Left forelimb (tissue), 1 donor: ENCODE measurements at regions not wholly inside any gene's neighbourhood (a gene's known extent, or its start where the extent isn't known, plus 50 kb on each side); places are given as distances from the start of the nearest gene placed in this dataset.
"Not testable (repeated sequence)": the region's sequence is repeated elsewhere in the genome, so short reads cannot be mapped to it uniquely, and the experiment has no call there.

Source experiments
- DNase-seq: peaks from one replicate; pipeline ENCODE4 v3.0.0-alpha.2; 2018; ENCODE audit warnings: low spot score

- no peak for DNase-seq
Observed at GRCh38 chr1:238364214-238364892, 473.6 kb upstream of the ZP4 start.

- DNase-seq, result no peak
Observed at GRCh38 chr1:238360474-238360873, 469.8 kb upstream of the ZP4 start.

DNA sequence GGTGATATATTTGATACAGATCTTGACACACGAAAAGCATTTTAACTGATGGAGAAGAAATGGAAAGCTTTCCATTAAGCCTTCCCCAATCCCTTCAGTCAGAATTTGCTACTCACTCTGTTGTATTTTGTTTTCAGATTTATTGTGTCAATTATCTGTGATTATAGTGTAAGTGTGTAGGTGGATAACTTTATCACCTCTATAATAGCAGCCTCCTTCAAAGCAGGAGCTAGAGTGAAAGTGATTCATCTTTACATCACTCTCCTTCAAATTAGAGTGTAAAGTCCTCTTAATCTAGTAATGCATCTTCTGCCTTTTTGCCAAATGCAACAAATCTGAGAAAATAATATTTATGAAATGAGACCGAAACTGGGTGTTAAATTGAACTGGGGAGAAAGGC lies 459.7 kb upstream of the ZP4 start:
- DNase-seq, result no peak

DNA sequence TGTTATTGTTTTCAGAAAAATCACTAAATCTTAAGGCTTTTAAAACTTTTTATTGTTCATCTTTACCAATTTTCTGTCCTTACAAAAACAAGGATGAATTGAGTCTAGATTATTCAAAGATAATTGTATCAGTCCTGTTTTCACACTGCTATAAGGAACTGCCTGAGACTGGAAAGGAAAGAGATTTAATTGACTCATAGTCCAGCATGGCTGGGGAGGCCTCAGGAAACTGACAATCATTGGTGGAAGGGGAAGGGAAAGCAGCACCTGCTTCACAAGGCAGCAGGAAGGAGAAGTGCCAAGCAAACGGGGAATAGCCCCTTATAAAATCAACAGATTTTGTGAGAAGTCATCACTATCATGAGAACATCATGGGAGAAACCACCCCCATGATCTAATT lies 455.6 kb upstream of the ZP4 start:
- no peak for DNase-seq

- DNase-seq, result no peak
Observed at GRCh38 chr1:238345837-238346236, 455.1 kb upstream of the ZP4 start.

GRCh38 chr1:238343852-238344251 lies 453.1 kb upstream of the ZP4 start:
- DNase-seq, result no peak

GRCh38 chr1:238341395-238341794 lies 450.7 kb upstream of the ZP4 start:
- DNase-seq, result no peak

- DNase-seq, result no peak
Observed at GRCh38 chr1:238340989-238341388, 450.3 kb upstream of the ZP4 start.

DNA sequence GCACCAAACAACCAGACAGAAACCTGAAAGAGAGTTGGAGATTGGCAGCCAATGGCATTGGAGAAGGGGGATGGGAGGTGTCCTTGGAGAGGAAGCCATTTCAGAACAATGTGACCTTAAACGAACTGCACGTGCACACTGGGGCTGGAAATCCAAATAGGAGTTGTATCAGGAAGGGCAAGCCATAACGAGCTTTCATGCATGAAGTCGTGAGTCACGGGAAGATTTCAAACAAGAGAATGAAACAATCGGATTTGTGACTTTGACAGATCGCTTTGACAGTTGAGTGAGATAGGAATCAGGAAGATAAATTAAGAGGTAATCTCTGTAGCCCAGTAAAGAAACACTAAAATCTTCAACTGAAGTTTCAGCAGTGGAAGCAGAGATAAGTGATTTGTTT lies 445.8 kb upstream of the ZP4 start:
- no peak for DNase-seq

DNA sequence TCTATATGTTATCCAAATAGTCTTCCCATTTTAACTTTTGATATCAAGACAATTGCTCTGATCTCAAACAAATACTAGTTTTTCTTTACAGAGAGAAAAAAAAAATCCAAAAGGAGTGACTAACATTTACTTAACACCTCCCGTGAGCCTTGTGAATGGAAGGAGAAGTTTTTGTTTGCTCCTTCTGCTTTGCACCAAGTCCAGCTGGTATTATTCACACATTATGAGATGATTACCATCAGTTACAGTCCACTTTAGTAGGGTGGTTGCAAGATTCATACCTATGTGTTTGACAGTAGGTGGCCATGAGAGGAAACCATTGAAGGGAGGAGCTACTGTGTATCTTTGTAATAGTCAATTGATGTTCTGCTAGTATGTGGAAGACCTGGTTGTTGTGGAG lies 443.4 kb upstream of the ZP4 start:
- no peak for DNase-seq

- no peak for DNase-seq
Observed at GRCh38 chr1:238331557-238331956, 440.8 kb upstream of the ZP4 start.

GRCh38 chr1:238329671-238330070 lies 438.9 kb upstream of the ZP4 start:
- DNase-seq, result no peak

DNA sequence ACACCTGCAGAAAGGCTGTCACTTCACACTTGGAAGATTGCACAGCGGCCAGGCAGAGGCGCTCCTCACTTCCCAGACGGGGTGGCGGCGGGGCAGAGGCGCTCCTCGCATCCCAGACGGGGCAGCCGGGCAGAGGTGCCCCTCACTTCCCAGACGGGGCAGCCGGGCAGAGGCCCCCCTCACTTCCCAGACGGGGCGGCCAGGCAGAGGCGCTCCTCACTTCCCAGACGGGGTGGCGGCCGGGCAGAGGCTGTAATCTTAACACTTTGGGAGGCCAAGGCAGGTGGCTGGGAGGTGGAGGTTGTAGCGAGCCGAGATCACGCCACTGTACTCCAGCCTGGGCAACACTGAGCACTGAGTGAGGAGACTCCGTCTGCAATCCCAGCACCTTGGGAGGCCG lies 436.3 kb upstream of the ZP4 start:
- DNase-seq, result not testable (repeated sequence)

DNA sequence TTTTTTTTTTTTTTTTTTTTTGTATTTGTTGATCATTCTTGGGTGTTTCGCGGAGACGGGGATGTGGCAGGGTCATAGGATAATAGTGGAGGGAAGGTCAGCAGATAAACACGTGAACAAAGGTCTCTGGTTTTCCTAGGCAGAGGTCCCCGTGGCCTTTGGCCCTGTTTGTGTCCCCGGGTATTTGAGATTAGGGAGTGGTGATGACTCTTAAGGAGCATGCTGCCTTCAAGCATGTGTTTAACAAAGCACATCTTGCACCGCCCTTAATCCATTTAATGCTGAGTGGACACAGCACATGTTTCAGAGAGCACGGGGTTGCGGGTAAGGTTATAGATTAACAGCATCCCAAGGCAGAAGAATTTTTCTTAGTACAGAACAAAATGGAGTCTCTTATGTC lies 435.8 kb upstream of the ZP4 start:
- not testable (repeated sequence) for DNase-seq

- no peak for DNase-seq
Observed at GRCh38 chr1:238324211-238324864, 433.6 kb upstream of the ZP4 start.

- no peak for DNase-seq
Observed at GRCh38 chr1:238323490-238323889, 432.8 kb upstream of the ZP4 start.

- no peak for DNase-seq
Observed at GRCh38 chr1:238319957-238320356, 429.2 kb upstream of the ZP4 start.

- no peak for DNase-seq
Observed at GRCh38 chr1:238318294-238319110, 427.8 kb upstream of the ZP4 start.

- DNase-seq, result no peak
Observed at GRCh38 chr1:238312969-238313368, 422.2 kb upstream of the ZP4 start.

GRCh38 chr1:238306411-238306810 lies 415.7 kb upstream of the ZP4 start:
- no peak for DNase-seq

- no peak for DNase-seq
Observed at GRCh38 chr1:238302646-238303045, 411.9 kb upstream of the ZP4 start.

- DNase-seq, result no peak
Observed at GRCh38 chr1:238296371-238296770, 405.6 kb upstream of the ZP4 start.

DNA sequence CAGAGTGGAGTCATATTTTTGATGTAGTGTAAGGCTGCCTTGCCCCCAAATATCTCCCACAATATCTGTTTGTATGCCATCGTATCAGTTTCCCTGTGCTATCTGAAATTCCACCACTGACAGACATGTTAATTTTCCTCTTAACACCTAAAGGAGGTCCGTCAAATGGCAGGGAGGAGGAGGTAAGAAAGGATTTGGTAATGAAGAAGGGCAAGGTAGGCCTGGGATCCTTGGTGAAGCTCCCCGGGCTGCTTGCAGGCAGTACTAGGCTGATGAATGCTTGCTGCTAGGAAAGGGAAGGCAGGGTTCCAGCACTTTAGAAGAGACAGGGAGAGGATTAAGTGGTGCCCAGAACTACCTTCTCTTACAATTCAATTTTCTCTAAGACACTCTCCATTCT lies 402.4 kb upstream of the ZP4 start:
- no peak for DNase-seq
